ENCODE measurements at regions not wholly inside any gene's neighbourhood (a gene's known extent, or its start where the extent isn't known, plus 50 kb on each side); places are given as distances from the start of the nearest gene placed in this dataset.
A peak's percentile ranks its signal among the peaks of the same experiment; 100 is the strongest.

DNA sequence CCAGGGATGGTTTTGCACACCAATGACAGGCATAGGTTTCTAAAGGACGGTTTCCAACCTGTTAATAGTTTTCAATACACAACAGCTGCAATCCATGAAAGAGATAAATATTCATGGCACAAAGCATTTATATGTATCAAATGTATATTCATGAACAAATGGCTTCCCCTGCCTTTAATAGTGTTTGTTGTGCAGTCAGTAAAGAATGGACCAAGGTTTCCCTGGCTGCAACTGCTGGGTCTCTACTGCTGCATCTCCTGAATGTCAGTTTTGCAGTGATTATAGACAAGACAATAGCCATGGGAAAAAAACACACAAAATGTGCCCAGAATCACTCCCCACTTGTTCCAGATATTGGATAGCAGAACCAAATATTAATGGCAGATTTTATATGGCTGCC lies 284.1 kb downstream of the BTG1 start:
- Mint-ChIP-seq H3K9me3 (peaks cover 4% of the 10 kb centered on the region), H3K4me3 (no peak overlapping the region), H3K36me3 (ENCODE audit: low read depth) (no peaks in the 10 kb centered on the region), H3K4me1 (ENCODE audit: low read depth) (peaks cover 42% of the 10 kb centered on the region), H3K27ac (no peak overlapping the region), H3K27me3 (no peaks in the 10 kb centered on the region)

GRCh38 chr12:91859347-91859746 lies 286.3 kb downstream of the BTG1 start:
- Mint-ChIP-seq H3K4me1 (ENCODE audit: low read depth) (peaks cover 45% of the 10 kb centered on the region), H3K4me3 (no peak overlapping the region), H3K27ac (no peak overlapping the region), H3K27me3 (no peaks in the 10 kb centered on the region), H3K9me3 (peaks cover 4% of the 10 kb centered on the region), H3K36me3 (ENCODE audit: low read depth) (no peaks in the 10 kb centered on the region)

DNA sequence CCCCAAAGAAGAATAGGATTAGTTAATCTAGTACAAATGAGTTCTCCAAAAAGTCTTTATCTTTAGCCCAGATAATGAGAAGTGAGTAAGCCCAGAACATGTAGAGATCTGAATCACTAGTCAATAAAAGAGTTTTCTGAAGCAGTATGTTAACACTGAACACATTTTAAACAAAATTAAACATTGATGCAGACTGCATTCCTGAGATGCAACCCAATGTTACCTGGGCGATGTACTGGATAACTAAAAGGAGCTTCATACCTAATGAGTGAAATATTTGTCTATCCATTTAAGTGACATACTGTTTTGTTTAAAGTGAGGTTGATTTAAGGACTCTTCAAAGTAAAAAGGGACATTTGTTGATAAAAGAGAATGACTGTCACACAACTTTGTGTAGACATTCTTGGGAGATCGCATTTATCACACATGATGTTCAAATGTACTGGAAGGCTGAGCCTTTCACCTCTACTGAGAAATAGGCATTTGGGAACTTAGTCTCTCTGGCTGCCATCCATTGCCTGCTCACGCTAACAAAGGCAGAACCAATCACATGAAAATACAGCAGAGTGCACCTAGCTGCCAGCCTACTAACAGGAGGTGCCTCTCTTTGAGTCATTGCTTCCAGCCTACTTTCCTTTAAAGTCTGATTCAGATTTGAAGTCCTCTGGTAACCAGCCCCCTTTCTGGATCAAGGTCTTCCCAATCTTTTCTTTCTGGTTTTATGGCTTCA lies 287.7 kb downstream of the BTG1 start:
- Mint-ChIP-seq H3K4me1 (ENCODE audit: low read depth) (peaks cover 42% of the 10 kb centered on the region), H3K9me3 (peaks cover 4% of the 10 kb centered on the region), H3K27me3 (no peaks in the 10 kb centered on the region), H3K4me3 (no peak overlapping the region), H3K27ac (no peak overlapping the region), H3K36me3 (ENCODE audit: low read depth) (no peaks in the 10 kb centered on the region)

- no peaks in the 10 kb centered on the region for H3K36me3 Mint-ChIP-seq (ENCODE audit: low read depth)
- no peak overlapping the region for H3K27ac Mint-ChIP-seq
Observed at GRCh38 chr12:91854725-91855124, 290.9 kb downstream of the BTG1 start.

DNA sequence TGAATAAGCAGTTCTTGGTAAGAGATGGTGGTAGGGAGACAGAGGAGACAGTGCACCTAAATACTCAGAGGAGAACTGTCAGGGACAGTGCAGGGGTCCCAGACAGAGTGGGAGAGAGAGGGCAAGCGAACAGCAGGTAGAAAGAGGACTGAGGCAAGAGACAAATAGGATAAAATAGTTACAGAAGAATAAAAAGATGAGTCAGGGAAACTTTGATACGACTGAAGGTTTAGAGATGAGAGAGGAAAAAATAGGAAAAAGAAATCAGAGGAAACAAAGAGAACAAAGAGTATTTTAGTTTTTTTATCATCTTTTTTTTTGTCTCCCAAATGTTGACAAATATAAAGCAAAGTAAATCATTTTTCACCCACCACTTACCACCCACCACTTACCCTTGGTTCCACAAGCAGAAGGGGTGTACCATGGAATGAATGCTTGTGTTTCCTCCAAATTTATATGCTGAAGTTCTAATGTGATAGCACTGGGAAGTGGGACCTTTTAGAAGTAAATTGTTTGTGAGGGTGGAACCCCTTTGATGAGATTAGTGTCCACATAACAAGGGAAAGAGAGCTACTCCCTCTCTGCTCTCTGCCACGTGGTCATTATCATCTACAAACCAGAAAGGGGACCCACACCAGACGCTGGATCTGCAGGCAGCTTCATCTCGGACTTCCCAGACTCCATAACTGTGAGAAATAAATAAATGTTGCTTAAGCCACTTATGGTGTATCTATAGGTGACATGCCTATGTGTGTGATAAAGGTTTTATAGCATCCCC lies 292.1 kb downstream of the BTG1 start:
- no peaks in the 10 kb centered on the region for H3K36me3 Mint-ChIP-seq (ENCODE audit: low read depth)
- H3K4me3 Mint-ChIP-seq: no peak overlapping the region
- peak overlapping the region; percentile 45 for H3K27ac Mint-ChIP-seq
- peaks cover 36% of the 10 kb centered on the region for H3K4me1 Mint-ChIP-seq (ENCODE audit: low read depth)
- H3K27me3 Mint-ChIP-seq: no peaks in the 10 kb centered on the region
- H3K9me3 Mint-ChIP-seq: peaks cover under 1% of the 10 kb centered on the region

More at GRCh38 chr12:91854725-91855124, 290.9 kb downstream of the BTG1 start:
- Mint-ChIP-seq H3K9me3 (no peaks in the 10 kb centered on the region), H3K4me3 (no peak overlapping the region), H3K27me3 (no peaks in the 10 kb centered on the region), H3K4me1 (ENCODE audit: low read depth) (peaks cover 37% of the 10 kb centered on the region)

- Mint-ChIP-seq H3K27ac (no peak overlapping the region), H3K4me3 (no peak overlapping the region), H3K27me3 (no peaks in the 10 kb centered on the region), H3K36me3 (ENCODE audit: low read depth) (no peaks in the 10 kb centered on the region), H3K9me3 (peaks cover 3% of the 10 kb centered on the region), H3K4me1 (ENCODE audit: low read depth) (peaks cover 30% of the 10 kb centered on the region)
Observed at GRCh38 chr12:91852634-91853033, 293.0 kb downstream of the BTG1 start.

- Mint-ChIP-seq H3K4me3 (no peak overlapping the region), H3K27me3 (no peaks in the 10 kb centered on the region), H3K27ac (no peak overlapping the region), H3K4me1 (ENCODE audit: low read depth) (peaks cover 30% of the 10 kb centered on the region), H3K9me3 (peaks cover 3% of the 10 kb centered on the region), H3K36me3 (ENCODE audit: low read depth) (no peaks in the 10 kb centered on the region)
Observed at GRCh38 chr12:91851741-91852477, 293.7 kb downstream of the BTG1 start.

- H3K4me1 Mint-ChIP-seq (ENCODE audit: low read depth): peaks cover 12% of the 10 kb centered on the region
- peaks cover 7% of the 10 kb centered on the region for H3K36me3 Mint-ChIP-seq (ENCODE audit: low read depth)
- no peaks in the 10 kb centered on the region for H3K27me3 Mint-ChIP-seq
- H3K27ac Mint-ChIP-seq: no peak overlapping the region
- peaks cover 19% of the 10 kb centered on the region for H3K9me3 Mint-ChIP-seq
- H3K4me3 Mint-ChIP-seq: no peak overlapping the region
Observed at GRCh38 chr12:91846466-91847055, 299.1 kb downstream of the BTG1 start.

DNA sequence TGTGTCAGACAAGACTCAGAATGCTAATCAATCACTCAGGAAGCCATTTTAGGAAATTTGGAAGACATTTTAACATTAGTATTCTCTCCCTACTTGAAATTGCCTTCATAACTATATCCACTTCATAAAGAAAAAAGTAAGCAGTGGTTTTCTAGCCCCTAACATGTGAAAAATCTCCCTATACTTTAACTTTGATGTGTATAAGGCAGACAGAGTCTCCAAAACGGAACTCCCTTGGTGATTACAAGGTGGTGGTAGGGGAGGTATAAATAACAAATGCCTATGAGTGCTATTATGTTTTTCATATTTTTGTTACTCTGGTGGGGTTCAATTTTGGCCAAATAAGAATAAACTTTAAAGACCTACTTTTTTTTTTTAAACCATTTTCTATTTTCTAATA lies 300.3 kb downstream of the BTG1 start:
- Mint-ChIP-seq H3K9me3 (peaks cover 19% of the 10 kb centered on the region), H3K36me3 (ENCODE audit: low read depth) (peaks cover 7% of the 10 kb centered on the region), H3K27me3 (no peaks in the 10 kb centered on the region), H3K27ac (no peak overlapping the region), H3K4me1 (ENCODE audit: low read depth) (peaks cover 9% of the 10 kb centered on the region), H3K4me3 (no peak overlapping the region)

GRCh38 chr12:91841822-91842221 lies 303.8 kb downstream of the BTG1 start:
- H3K36me3 Mint-ChIP-seq (ENCODE audit: low read depth): peaks cover 7% of the 10 kb centered on the region
- peaks cover 16% of the 10 kb centered on the region for H3K9me3 Mint-ChIP-seq
- H3K4me3 Mint-ChIP-seq: no peak overlapping the region
- H3K27ac Mint-ChIP-seq: no peak overlapping the region
- no peaks in the 10 kb centered on the region for H3K27me3 Mint-ChIP-seq
- H3K4me1 Mint-ChIP-seq (ENCODE audit: low read depth): peaks cover 9% of the 10 kb centered on the region

DNA sequence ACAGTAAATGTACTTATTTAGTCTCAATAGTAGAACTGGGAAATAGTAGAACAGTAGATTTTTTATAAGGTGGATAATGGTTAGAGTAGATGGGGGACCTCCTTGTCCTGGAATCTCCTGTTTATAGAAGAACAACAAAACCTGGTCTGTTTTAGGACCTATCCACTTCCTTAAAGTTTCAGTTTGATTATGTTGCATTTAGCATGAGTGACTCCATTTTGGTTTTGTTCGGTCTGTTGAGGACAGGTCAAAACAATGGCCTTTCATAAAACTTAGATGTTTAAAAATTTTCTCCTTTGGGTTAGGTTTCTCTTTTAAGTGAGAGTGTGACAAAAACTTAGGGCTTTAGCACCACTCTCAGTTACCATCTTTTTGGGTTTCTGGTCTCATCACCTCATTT lies 308.9 kb downstream of the BTG1 start:
- no peaks in the 10 kb centered on the region for H3K27me3 Mint-ChIP-seq
- H3K36me3 Mint-ChIP-seq (ENCODE audit: low read depth): no peaks in the 10 kb centered on the region
- H3K4me3 Mint-ChIP-seq: no peak overlapping the region
- H3K4me1 Mint-ChIP-seq (ENCODE audit: low read depth): peaks cover 3% of the 10 kb centered on the region
- H3K27ac Mint-ChIP-seq: no peak overlapping the region
- H3K9me3 Mint-ChIP-seq: peaks cover 9% of the 10 kb centered on the region

DNA sequence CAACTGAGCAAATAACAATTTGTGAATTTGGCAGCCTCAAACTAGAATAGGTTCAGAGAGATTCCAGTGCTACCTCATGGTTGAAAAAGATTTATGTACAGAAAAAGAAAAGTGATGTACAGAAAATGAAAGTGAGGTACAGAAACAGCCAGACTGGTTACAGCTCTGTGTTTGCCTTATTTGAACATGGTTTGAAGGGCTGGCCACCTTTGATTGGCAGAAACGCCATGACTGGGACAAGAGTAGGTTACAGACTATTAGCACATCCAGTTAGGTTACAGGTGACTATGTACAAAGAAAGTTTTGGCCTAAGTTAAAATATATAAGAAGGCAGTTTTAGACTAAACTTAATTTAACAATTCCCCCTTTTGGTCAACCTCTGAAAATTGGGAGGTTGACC lies 309.4 kb downstream of the BTG1 start:
- Mint-ChIP-seq H3K27me3 (no peaks in the 10 kb centered on the region), H3K36me3 (ENCODE audit: low read depth) (no peaks in the 10 kb centered on the region), H3K9me3 (peaks cover 9% of the 10 kb centered on the region), H3K4me1 (ENCODE audit: low read depth) (peaks cover 3% of the 10 kb centered on the region), H3K4me3 (no peak overlapping the region), H3K27ac (no peak overlapping the region)

GRCh38 chr12:91835693-91836092 lies 310.0 kb downstream of the BTG1 start:
- peaks cover 9% of the 10 kb centered on the region for H3K9me3 Mint-ChIP-seq
- H3K4me1 Mint-ChIP-seq (ENCODE audit: low read depth): peaks cover 3% of the 10 kb centered on the region
- no peak overlapping the region for H3K27ac Mint-ChIP-seq
- no peak overlapping the region for H3K4me3 Mint-ChIP-seq
- no peaks in the 10 kb centered on the region for H3K27me3 Mint-ChIP-seq
- H3K36me3 Mint-ChIP-seq (ENCODE audit: low read depth): no peaks in the 10 kb centered on the region

DNA sequence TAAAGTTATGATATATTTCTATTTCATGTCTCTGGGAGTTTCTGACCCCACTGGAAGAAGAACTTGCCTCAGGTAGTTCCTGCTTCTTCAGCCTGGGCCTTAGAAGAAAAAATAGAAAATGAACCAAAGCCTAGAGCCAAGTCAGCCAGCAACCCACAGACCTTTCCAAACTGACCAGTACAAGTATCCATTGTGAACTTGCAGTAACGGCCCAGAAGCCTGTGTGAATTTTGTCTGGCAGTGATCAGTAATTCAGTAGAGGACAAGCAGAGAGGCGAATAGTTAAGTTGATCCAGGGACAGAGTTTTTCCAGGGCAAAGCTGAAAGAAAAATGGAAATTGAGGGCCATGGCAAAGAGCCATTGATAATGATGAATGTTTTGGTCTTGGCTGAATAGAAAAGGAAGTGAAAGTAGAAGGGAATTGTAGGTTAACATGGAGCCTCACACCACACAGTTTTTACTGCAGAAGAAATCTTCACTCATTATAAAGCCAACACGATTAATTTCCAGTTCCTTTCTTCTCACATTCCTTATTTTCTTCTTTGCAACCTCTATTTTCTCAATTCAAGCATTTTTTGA lies 311.8 kb downstream of the BTG1 start:
- Mint-ChIP-seq H3K36me3 (ENCODE audit: low read depth) (no peaks in the 10 kb centered on the region), H3K9me3 (peaks cover 9% of the 10 kb centered on the region), H3K27ac (no peak overlapping the region), H3K4me1 (ENCODE audit: low read depth) (peaks cover 3% of the 10 kb centered on the region), H3K4me3 (no peak overlapping the region), H3K27me3 (no peaks in the 10 kb centered on the region)

Data from stimulated activated naive CD8-positive, alpha-beta T cell treated with anti-CD3 and anti-CD28 coated beads, Interleukin-15, Interleukin-2, amounts not matched to agents 100 ng/mL and 50 ng/mL, for 24 hours (primary cell).